H1 (cell line): ENCODE measurements at regions not wholly inside any gene's neighbourhood (a gene's known extent, or its start where the extent isn't known, plus 50 kb on each side); places are given as distances from the start of the nearest gene placed in this dataset.

Experiments
- CTCF ChIA-PET: fragments of 300-600 bp; sonication (Branson Sonifier 250); formaldehyde crosslinking; loops from one replicate; lab custom pipeline; 2021; ENCODE audit not compliant: partially characterized antibody; lab: Charles Lee
- POLR2A ChIA-PET: fragments of 300-600 bp; sonication (Branson Sonifier 250); formaldehyde crosslinking; loops from one replicate; lab custom pipeline; 2021; ENCODE audit warnings: inconsistent platforms; ENCODE audit not compliant: partially characterized antibody; lab: Charles Lee
- DNase-seq, 2 experiments: peaks; one replicate each; pipeline versions ENCODE4 v3.0.0 to v3.0.0-alpha.2; 2010 to 2022; ENCODE audit warnings: low spot score in 2 of 2, low read depth in 1 of 2, mixed read lengths in 1 of 2
- FAIRE-seq: peaks from 2 replicates; lab custom pipeline; 2011; peaks lifted over from hg19 to GRCh38; lab: Jason Lieb, UNC
- H2AFZ ChIP-seq: 2 replicates; pipeline ENCODE4 v1.8.1; 2012; ENCODE audit warnings: low read length, inconsistent platforms
- H2AK5ac ChIP-seq: 2 replicates; pipeline ENCODE4 v1.6.1; 2013; ENCODE audit warnings: low read depth, low read length
- H2BK120ac ChIP-seq: replicated peaks from 2 replicates; pipeline ENCODE3; 2013; ENCODE audit warnings: low read depth, low read length, inconsistent platforms
- H2BK12ac ChIP-seq: 2 replicates; pipeline ENCODE4 v1.6.1; 2013; ENCODE audit warnings: low read depth, low read length
- H2BK15ac ChIP-seq: 2 replicates; pipeline ENCODE4 v1.6.1; 2013; ENCODE audit warnings: low read length
- H2BK20ac ChIP-seq: 2 replicates; pipeline ENCODE4 v1.6.1; 2013; ENCODE audit warnings: low read length
- H2BK5ac ChIP-seq: 2 replicates; pipeline ENCODE4 v1.6.1; 2013; ENCODE audit warnings: low read depth, low read length
- H3K14ac ChIP-seq: 2 replicates; pipeline ENCODE4 v1.6.1; 2013; ENCODE audit warnings: inconsistent platforms; ENCODE audit not compliant: insufficient read length
- H3K18ac ChIP-seq: 2 replicates; pipeline ENCODE4 v1.6.1; 2013; ENCODE audit warnings: low read length; ENCODE audit errors: extremely low read depth
- H3K23ac ChIP-seq: 2 replicates; pipeline ENCODE4 v1.6.1; 2013; ENCODE audit warnings: inconsistent platforms; ENCODE audit not compliant: insufficient read length
- H3K23me2 ChIP-seq: 2 replicates; pipeline ENCODE4 v1.6.1; 2013; ENCODE audit warnings: low read depth, low read length
- H3K27ac ChIP-seq: 2 replicates; pipeline ENCODE4 v1.6.1; 2011; ENCODE audit warnings: low read depth, low read length, inconsistent platforms
- H3K27me3 ChIP-seq, 4 experiments: replicated peaks in 1 of 4; 1 replicate in 1 of 4; 2 replicates in 3 of 4; pipeline versions ENCODE4 v1.6.1 to v1.8.1; 2011 to 2013; ENCODE audit warnings: low read length in 3 of 4, mild to moderate bottlenecking in 3 of 4, inconsistent platforms in 2 of 4, mixed read lengths in 2 of 4, moderate library complexity in 1 of 4; ENCODE audit not compliant: control insufficient read depth in 3 of 4, insufficient read depth in 3 of 4; ENCODE audit errors: extremely low read depth in 1 of 4
- H3K36me3 ChIP-seq, 4 experiments: 2 replicates each; pipeline versions ENCODE4 v1.6.1 to v1.8.1; 2011 to 2013; ENCODE audit warnings: mild to moderate bottlenecking in 4 of 4, low read length in 3 of 4, moderate library complexity in 2 of 4, control low read depth in 1 of 4, inconsistent platforms in 1 of 4; ENCODE audit not compliant: insufficient read depth in 4 of 4, control insufficient read depth in 2 of 4
- H3K4ac ChIP-seq: replicated peaks from 2 replicates; pipeline ENCODE3; 2013; ENCODE audit warnings: low read length, low read depth, mixed read lengths, inconsistent platforms; ENCODE audit not compliant: insufficient read length
- H3K4me1 ChIP-seq, 4 experiments: replicated peaks in 1 of 4; 1 replicate in 1 of 4; 2 replicates in 3 of 4; pipeline versions ENCODE4 v1.6.1 to v1.8.1; 2011 to 2013; ENCODE audit warnings: low read length in 3 of 4, inconsistent platforms in 2 of 4, mixed read lengths in 1 of 4; ENCODE audit not compliant: insufficient read depth in 4 of 4, control insufficient read depth in 3 of 4
- H3K4me2 ChIP-seq, 2 experiments: 2 replicates each; pipeline versions ENCODE4 v1.6.1 to v1.8.1; 2011 to 2013; ENCODE audit warnings: low read depth in 2 of 2, low read length in 2 of 2, control low read depth in 1 of 2, inconsistent platforms in 1 of 2, mild to moderate bottlenecking in 1 of 2; ENCODE audit not compliant: insufficient read depth in 1 of 2
- H3K4me3 ChIP-seq, 4 experiments: fragments of 200-600, 300-600 bp in 1 of 4; sonication (generic), shearing (Covaris generic), sonication (Bioruptor Twin) in 1 of 4; 2 replicates each; pipeline versions ENCODE4 v1.5.1 to v1.8.1; 2011 to 2016; ENCODE audit warnings: low read length in 4 of 4, low read depth in 3 of 4, control low read depth in 2 of 4, inconsistent platforms in 2 of 4, mild to moderate bottlenecking in 2 of 4, mixed read lengths in 1 of 4, moderate library complexity in 1 of 4; ENCODE audit not compliant: insufficient read depth in 2 of 4; ENCODE audit errors: extremely low read depth in 1 of 4
- H3K56ac ChIP-seq: replicated peaks from 2 replicates; pipeline ENCODE3; 2013; ENCODE audit warnings: low read depth, mild to moderate bottlenecking, mixed read lengths, low read length, inconsistent platforms; ENCODE audit not compliant: insufficient read length
- H3K79me1 ChIP-seq: 2 replicates; pipeline ENCODE4 v1.6.1; 2013; ENCODE audit warnings: low read depth, low read length, control low read depth
- H3K79me2 ChIP-seq, 2 experiments: 2 replicates each; pipeline versions ENCODE4 v1.6.1 to v1.8.1; 2012 to 2013; ENCODE audit warnings: low read length in 2 of 2, mild to moderate bottlenecking in 2 of 2, inconsistent platforms in 1 of 2; ENCODE audit not compliant: insufficient read depth in 2 of 2, control insufficient read depth in 1 of 2
- H3K9ac ChIP-seq, 4 experiments: replicated peaks in 1 of 4; 1 replicate in 1 of 4; 2 replicates in 3 of 4; pipeline versions ENCODE4 v1.6.1 to v1.8.1; 2011 to 2013; ENCODE audit warnings: low read depth in 3 of 4, low read length in 3 of 4, control low read depth in 2 of 4, mild to moderate bottlenecking in 2 of 4, moderate library complexity in 2 of 4, inconsistent platforms in 1 of 4; ENCODE audit errors: extremely low read depth in 1 of 4
- H3K9me3 ChIP-seq, 2 experiments: 2 replicates each; pipeline versions ENCODE4 v1.6.1 to v1.8.1; 2012 to 2013; ENCODE audit warnings: mild to moderate bottlenecking in 2 of 2, moderate library complexity in 2 of 2, control low read depth in 1 of 2, inconsistent platforms in 1 of 2, low read depth in 1 of 2, low read length in 1 of 2, mixed read lengths in 1 of 2; ENCODE audit not compliant: insufficient read depth in 2 of 2
- H4K20me1 ChIP-seq, 2 experiments: replicated peaks in 1 of 2; 2 replicates each; pipeline versions ENCODE3 to v1.8.1; 2011 to 2013; ENCODE audit warnings: inconsistent platforms in 2 of 2, low read length in 2 of 2, mild to moderate bottlenecking in 1 of 2; ENCODE audit not compliant: insufficient read depth in 2 of 2, control insufficient read depth in 1 of 2
- H4K5ac ChIP-seq: 2 replicates; pipeline ENCODE4 v1.6.1; 2013; ENCODE audit warnings: low read length, low read depth, mixed read lengths, inconsistent platforms; ENCODE audit not compliant: insufficient read length
- H4K8ac ChIP-seq: 2 replicates; pipeline ENCODE4 v1.8.0; 2013; ENCODE audit warnings: mild to moderate bottlenecking, moderate library complexity, low read length, inconsistent platforms; ENCODE audit not compliant: insufficient read depth; ENCODE audit errors: extremely low read depth
- H4K91ac ChIP-seq: replicated peaks from 2 replicates; pipeline ENCODE3; 2013; ENCODE audit warnings: low read length, mixed read lengths, inconsistent platforms; ENCODE audit not compliant: insufficient read length
- BACH1 ChIP-seq: IDR thresholded peaks from 2 replicates; pipeline ENCODE4 v1.6.1; 2012; ENCODE audit warnings: low read length, improper control_type of control experiment
- SP1 ChIP-seq: IDR thresholded peaks from 2 replicates; pipeline ENCODE4 v1.6.1; 2011; ENCODE audit warnings: low read depth, low read length
- WGBS, 2 experiments: shearing (Covaris generic) in 1 of 2; methylation state at CpG; one replicate each; pipeline versions ENCODE4 v1.1.6 to v1.1.7; 2013 to 2015; ENCODE audit warnings: low lambda C conversion rate in 2 of 2, mixed read lengths in 2 of 2, inconsistent platforms in 1 of 2, low coverage in 1 of 2, missing lambda C conversion rate in 1 of 2; ENCODE audit not compliant: insufficient replicate concordance in 2 of 2, insufficient coverage in 1 of 2, insufficient read length in 1 of 2; ENCODE audit errors: extremely low coverage in 1 of 2, missing lambda C conversion rate in 1 of 2; 5-methylcytosine and 5-hydroxymethylcytosine counted together

DNA sequence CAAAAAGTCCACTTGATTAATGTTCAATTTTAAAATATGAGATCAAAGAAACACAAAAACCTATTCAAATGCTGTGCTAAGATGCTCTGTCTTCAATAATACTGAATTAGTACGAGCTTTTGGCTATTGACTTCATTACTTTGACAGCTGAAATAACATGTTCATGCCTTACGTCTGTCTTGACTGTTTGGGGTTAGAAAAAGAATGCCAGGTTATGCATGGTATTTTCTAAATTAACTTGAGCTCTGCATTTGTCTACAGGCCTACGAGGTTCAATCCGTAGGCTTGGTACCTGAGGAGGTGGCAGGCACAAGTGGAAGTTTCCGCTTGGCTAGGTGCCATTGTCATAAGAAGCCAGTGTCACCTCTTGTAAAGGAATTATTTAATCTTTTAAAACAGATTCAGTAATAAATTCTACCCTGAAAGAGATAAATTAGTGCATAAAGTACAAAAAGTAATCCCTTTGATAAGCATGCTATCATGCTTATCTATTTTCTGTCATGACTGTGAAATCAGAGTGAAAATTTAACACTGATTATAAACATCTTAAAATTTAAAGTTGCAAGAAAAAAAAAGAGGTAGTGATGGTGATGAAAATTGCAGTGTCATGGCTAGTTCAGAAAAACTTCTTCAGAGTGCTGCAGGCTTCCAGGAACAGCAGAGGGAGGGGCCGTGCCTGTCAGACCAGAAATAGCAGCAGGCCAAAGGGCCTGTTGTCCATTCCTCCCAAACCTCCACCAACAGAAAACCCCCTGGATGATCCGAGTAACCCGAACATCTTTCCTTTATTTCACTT, 115.7 kb downstream of the ARRDC4 start:
- no peak overlapping the region for H2BK20ac ChIP-seq
- no peaks in the 10 kb centered on the region for H4K20me1 ChIP-seq
- CTCF ChIA-PET = interaction anchor here (0.6 to 2.0 kb wide), 4 partner anchors 10 to 103 kb away, joined by 3 to 5 read pairs (median 4); no protein-coding TSS in a partner anchor
- no peak overlapping the region for H2BK120ac ChIP-seq
- no peaks in the 10 kb centered on the region for H3K79me1 ChIP-seq
- no peak overlapping the region for H2BK12ac ChIP-seq
- no peaks in the 10 kb centered on the region for H3K23me2 ChIP-seq
- no peak overlapping the region for H2AK5ac ChIP-seq
- H3K4me2 ChIP-seq = no peak overlapping the region
- no peak overlapping the region for H3K23ac ChIP-seq
- H2AFZ ChIP-seq = 0 out of 2 replicates have a peak overlapping the region, but pooled peaks have one; percentile 45
- TF ChIP-seq SP1 (no peak), BACH1 (peak; percentile 51; the same call in 1 of the 2 replicates)
- H3K4me1 ChIP-seq = 0 out of 7 replicates have a peak, but pooled peaks cover 0 to 2% (median 0%) of the 10 kb centered on the region in 4 experiments
- H4K8ac ChIP-seq = no peak overlapping the region
- no peak overlapping the region for H3K27ac ChIP-seq
- H3K14ac ChIP-seq = no peak overlapping the region
- H3K9me3 ChIP-seq = no peaks in the 10 kb centered on the region
- H4K5ac ChIP-seq = no peak overlapping the region
- H3K36me3 ChIP-seq = no peaks in the 10 kb centered on the region
- H3K56ac ChIP-seq = no peak overlapping the region
- H3K9ac ChIP-seq = no peak overlapping the region
- 89% methylated on average over 8 of the region's 8 CpGs; no CpG with 5 or more reads in 1 of the 2 experiments for WGBS, 2 experiments
- no peak overlapping the region for H2BK15ac ChIP-seq
- H3K4me3 ChIP-seq = no peak overlapping the region
- FAIRE-seq (no peak), DNase-seq (no peak)
- no peak overlapping the region for H3K4ac ChIP-seq
- no peak overlapping the region for H4K91ac ChIP-seq
- H3K18ac ChIP-seq = no peak overlapping the region; the same call in 1 of the 2 replicates
- POLR2A ChIA-PET = no interaction called here
- H3K27me3 ChIP-seq = no peaks in the 10 kb centered on the region
- no peak overlapping the region for H2BK5ac ChIP-seq
- H3K79me2 ChIP-seq = no peaks in the 10 kb centered on the region
